ENCODE measurements at regions not wholly inside any gene's neighbourhood (a gene's known extent, or its start where the extent isn't known, plus 50 kb on each side); places are given as distances from the start of the nearest gene placed in this dataset.
"Not testable (repeated sequence)": the region's sequence is repeated elsewhere in the genome, so short reads cannot be mapped to it uniquely, and the experiment has no call there.

DNA sequence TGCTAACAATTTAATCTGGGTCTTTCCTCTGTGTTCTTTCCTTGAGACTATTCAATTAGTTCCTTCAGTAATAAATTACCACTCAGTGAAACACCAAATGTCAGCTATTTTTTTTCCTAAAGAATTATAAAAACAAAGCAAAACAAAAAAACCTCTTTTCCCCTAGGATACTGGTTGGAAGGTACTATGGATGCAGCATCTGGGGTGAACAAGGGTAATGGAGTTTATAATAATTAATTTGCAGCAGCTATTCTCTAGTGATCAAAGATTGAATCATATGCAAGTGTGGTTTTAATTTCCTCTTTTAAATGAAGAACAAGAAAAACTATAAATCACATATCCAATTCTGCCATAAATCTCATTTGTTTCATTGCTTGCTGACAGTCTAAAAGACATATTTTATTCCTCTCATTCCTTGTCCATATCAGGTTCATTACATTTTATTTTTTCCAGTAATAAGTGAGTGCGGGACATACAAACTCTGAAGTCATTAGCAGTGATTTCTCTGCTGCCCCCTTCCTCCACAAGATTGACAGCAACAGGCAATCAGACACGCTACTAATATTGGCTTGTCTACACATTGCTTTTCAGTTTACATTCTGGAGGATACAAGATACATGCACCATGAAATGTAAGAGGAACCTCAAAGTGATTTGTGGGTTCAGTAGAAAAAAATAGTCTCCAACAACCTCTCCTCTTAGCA lies 1093.4 kb upstream of the SLIT2 start:
- Histone ChIP-seq H3K9me3 (ENCODE audit: control insufficient read depth, low read depth, low read length) (peaks cover 11% of the 10 kb centered on the region), H3K4me1 (ENCODE audit: control insufficient read depth, low read depth, low read length) (no peaks in the 10 kb centered on the region), H3K36me3 (ENCODE audit: control insufficient read depth, low read depth, low read length) (no peaks in the 10 kb centered on the region), H3K9ac (ENCODE audit: low read length) (no peak overlapping the region), H3K27ac (ENCODE audit: low read length) (no peak overlapping the region), H3K27me3 (ENCODE audit: control insufficient read depth, insufficient read depth, low read length) (no peaks in the 10 kb centered on the region), H3K4me3 (ENCODE audit: low read length) (no peak overlapping the region)

DNA sequence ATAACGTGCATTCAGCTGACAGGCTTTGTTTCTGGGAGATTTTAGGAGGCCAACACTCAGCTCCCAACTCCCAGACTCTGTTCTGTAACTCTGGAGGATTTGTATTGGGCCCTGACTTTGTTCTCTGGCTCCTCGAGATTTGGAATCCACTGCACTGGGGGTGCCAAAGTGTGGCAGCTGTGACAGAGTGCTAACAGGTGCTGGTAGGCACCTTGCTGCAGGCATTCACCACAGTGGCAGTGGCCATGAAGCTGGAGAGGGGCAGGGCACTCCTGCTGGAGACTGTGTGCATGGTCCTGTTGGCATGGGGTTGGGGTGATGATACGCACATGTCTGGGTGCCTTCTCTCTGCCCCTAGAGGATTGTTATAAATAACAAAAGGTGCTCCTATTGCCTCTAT lies 1094.9 kb upstream of the SLIT2 start:
- no peak overlapping the region for H3K9ac ChIP-seq (ENCODE audit: low read length)
- no peaks in the 10 kb centered on the region for H3K36me3 ChIP-seq (ENCODE audit: control insufficient read depth, low read depth, low read length)
- H3K9me3 ChIP-seq (ENCODE audit: control insufficient read depth, low read depth, low read length) = peaks cover 11% of the 10 kb centered on the region
- H3K4me1 ChIP-seq (ENCODE audit: control insufficient read depth, low read depth, low read length) = no peaks in the 10 kb centered on the region
- H3K27me3 ChIP-seq (ENCODE audit: control insufficient read depth, insufficient read depth, low read length) = no peaks in the 10 kb centered on the region
- no peak overlapping the region for H3K27ac ChIP-seq (ENCODE audit: low read length)
- no peak overlapping the region for H3K4me3 ChIP-seq (ENCODE audit: low read length)

DNA sequence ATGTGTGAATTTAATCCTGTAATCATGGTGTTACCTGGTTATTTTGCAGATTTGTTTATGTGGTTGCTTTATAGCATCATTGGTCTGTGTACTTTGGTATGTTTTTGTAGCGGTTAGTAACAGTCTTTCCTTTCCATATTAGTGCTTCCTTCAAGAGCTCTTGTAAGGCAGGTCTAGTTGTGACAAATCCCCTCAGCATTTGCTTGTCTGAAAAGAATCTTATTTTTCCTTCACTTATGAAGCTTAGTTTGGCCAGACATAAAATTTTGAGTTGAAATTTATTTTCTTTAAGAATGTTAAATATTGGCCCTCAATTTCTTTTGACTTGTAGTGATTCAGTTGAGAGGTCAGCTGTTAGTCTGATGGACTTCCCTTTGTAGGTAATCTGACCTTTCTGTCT lies 1096.1 kb upstream of the SLIT2 start:
- Histone ChIP-seq H3K4me1 (ENCODE audit: control insufficient read depth, low read depth, low read length) (no peaks in the 10 kb centered on the region), H3K9ac (ENCODE audit: low read length) (no peak overlapping the region), H3K36me3 (ENCODE audit: control insufficient read depth, low read depth, low read length) (no peaks in the 10 kb centered on the region), H3K9me3 (ENCODE audit: control insufficient read depth, low read depth, low read length) (peaks cover 11% of the 10 kb centered on the region), H3K4me3 (ENCODE audit: low read length) (no peak overlapping the region), H3K27ac (ENCODE audit: low read length) (no peak overlapping the region), H3K27me3 (ENCODE audit: control insufficient read depth, insufficient read depth, low read length) (no peaks in the 10 kb centered on the region)

DNA sequence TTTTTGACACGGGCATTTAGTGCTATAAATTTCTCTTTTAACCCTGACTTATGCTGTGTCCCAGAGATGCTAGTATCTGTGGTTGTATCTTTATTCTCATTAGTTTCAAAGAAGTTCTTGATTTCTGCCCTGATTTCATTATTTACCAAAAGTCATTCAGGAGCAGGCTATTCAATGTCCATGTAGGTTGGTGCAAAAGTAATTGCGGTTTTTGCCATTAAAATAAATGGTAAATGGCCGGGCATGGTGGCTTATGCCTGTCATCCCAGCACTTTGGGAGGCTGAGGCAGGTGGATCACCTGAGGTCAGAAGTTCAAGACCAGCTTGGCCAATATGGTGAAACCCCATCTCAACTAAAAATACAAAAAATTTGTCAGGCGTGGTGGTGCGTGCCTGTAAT lies 1097.4 kb upstream of the SLIT2 start:
- not testable (repeated sequence) for H3K36me3 ChIP-seq (ENCODE audit: control insufficient read depth, low read depth, low read length); H3K27ac ChIP-seq (ENCODE audit: low read length); H3K4me1 ChIP-seq (ENCODE audit: control insufficient read depth, low read depth, low read length); H3K4me3 ChIP-seq (ENCODE audit: low read length); H3K27me3 ChIP-seq (ENCODE audit: control insufficient read depth, insufficient read depth, low read length); H3K9ac ChIP-seq (ENCODE audit: low read length)
- H3K9me3 ChIP-seq (ENCODE audit: control insufficient read depth, low read depth, low read length) = peaks cover 11% of the 10 kb centered on the region

DNA sequence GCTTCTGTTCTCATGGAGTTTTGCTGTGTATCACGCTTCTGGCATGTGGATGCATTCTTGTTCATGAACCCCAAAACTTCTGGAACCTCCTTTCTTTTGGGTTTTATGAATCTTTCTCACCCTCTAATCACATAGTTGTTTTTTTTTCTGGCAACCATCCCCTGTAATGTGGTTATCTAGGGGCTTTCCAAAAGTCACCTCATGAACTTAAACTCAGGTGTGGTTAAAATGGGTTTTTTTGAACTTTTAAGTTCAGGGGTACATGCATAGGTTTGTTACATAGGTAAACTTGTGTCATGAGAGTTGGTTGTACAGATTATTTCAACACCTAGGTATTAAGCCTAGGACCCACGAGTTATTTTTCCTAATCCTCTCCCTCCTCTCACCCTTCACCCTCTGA lies 1099.4 kb upstream of the SLIT2 start:
- H3K36me3 ChIP-seq (ENCODE audit: control insufficient read depth, low read depth, low read length) = no peaks in the 10 kb centered on the region
- H3K27ac ChIP-seq (ENCODE audit: low read length) = no peak overlapping the region
- peaks cover 11% of the 10 kb centered on the region for H3K9me3 ChIP-seq (ENCODE audit: control insufficient read depth, low read depth, low read length)
- no peaks in the 10 kb centered on the region for H3K4me1 ChIP-seq (ENCODE audit: control insufficient read depth, low read depth, low read length)
- no peak overlapping the region for H3K9ac ChIP-seq (ENCODE audit: low read length)
- no peaks in the 10 kb centered on the region for H3K27me3 ChIP-seq (ENCODE audit: control insufficient read depth, insufficient read depth, low read length)
- no peak overlapping the region for H3K4me3 ChIP-seq (ENCODE audit: low read length)

DNA sequence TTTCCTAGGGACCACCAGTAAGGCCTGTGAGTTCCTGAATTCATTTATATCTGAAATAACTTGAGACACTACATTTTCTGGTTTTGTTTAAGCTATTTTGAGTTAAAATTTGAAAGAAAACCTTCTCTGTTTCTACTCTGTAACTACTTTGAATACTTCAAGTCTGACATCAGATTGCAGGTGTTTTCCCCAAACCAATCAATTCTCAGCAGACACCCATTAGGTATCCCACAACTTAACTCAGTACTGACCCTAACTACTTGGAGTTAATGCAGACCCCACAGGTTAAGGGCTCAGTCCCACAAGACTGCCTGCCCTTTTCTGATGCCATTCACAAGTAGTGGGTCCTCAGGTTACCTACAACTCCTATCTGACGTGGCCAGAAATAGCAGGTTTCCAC lies 1100.0 kb upstream of the SLIT2 start:
- H3K27me3 ChIP-seq (ENCODE audit: control insufficient read depth, insufficient read depth, low read length) = no peaks in the 10 kb centered on the region
- H3K27ac ChIP-seq (ENCODE audit: low read length) = no peak overlapping the region
- no peak overlapping the region for H3K9ac ChIP-seq (ENCODE audit: low read length)
- H3K4me3 ChIP-seq (ENCODE audit: low read length) = no peak overlapping the region
- H3K9me3 ChIP-seq (ENCODE audit: control insufficient read depth, low read depth, low read length) = peaks cover 11% of the 10 kb centered on the region
- H3K4me1 ChIP-seq (ENCODE audit: control insufficient read depth, low read depth, low read length) = no peaks in the 10 kb centered on the region
- H3K36me3 ChIP-seq (ENCODE audit: control insufficient read depth, low read depth, low read length) = no peaks in the 10 kb centered on the region

DNA sequence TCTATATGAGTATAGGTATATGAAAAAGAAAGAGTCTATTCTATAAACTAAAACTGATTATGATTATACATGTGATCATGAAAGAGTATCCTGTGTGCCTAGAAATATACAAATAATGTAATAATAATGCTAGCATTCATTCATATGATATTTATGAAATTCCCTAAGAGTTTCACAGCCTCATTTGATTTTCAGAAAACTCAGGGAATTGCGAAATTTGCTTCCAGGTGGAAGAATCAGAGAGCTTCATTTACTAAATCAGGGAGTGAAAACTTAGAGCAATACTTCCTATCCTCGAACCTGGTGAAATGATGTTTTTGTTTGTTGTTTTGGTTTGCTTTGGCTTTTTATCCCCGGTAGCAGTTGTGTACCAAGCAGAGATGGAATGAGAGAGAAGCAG lies 1105.7 kb upstream of the SLIT2 start:
- H3K4me1 ChIP-seq (ENCODE audit: control insufficient read depth, low read depth, low read length) = no peaks in the 10 kb centered on the region
- H3K9ac ChIP-seq (ENCODE audit: low read length) = no peak overlapping the region
- no peaks in the 10 kb centered on the region for H3K36me3 ChIP-seq (ENCODE audit: control insufficient read depth, low read depth, low read length)
- H3K27ac ChIP-seq (ENCODE audit: low read length) = no peak overlapping the region
- no peaks in the 10 kb centered on the region for H3K27me3 ChIP-seq (ENCODE audit: control insufficient read depth, insufficient read depth, low read length)
- H3K9me3 ChIP-seq (ENCODE audit: control insufficient read depth, low read depth, low read length) = no peaks in the 10 kb centered on the region
- H3K4me3 ChIP-seq (ENCODE audit: low read length) = no peak overlapping the region

DNA sequence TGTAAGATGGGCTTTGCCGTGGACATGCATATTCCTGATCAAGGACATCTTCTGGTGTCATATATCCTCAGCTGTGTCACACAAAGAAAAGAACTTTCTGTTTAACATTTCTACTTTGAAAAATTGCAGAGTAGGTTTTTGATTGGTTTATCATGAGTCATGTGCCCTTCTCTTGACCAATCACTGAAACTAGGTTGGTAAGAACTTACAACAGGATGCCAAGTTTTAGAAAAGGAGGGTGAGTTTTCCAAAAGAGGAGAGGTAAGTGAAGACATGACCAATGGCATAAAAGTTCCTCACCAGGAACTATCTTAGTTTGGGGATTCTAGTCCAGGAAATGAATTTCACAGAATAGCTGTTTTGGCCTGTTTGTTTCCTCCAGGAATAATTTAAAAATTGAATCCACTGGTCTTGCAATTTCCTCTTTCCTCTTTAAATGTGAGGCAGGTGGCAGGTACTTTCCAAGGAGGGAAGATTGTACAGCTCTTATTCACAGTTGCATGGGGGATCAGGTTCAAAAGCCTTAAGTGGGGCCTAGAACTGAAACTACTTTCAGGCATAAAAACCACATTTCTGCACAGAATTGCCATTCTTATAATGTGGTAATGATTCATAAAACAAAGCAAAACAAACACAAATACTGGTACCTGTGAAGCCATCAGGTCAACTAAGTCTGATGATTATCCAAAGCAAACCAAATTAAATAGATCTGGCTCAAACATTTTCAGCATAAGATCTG lies 1114.5 kb upstream of the LCORL start:
- Histone ChIP-seq H3K4me1 (ENCODE audit: control insufficient read depth, low read depth, low read length) (peaks cover 10% of the 10 kb centered on the region), H3K9me3 (ENCODE audit: control insufficient read depth, low read depth, low read length) (no peaks in the 10 kb centered on the region), H3K27ac (ENCODE audit: low read length) (no peak overlapping the region), H3K36me3 (ENCODE audit: control insufficient read depth, low read depth, low read length) (no peaks in the 10 kb centered on the region), H3K27me3 (ENCODE audit: control insufficient read depth, insufficient read depth, low read length) (no peaks in the 10 kb centered on the region), H3K9ac (ENCODE audit: low read length) (no peak overlapping the region), H3K4me3 (ENCODE audit: low read length) (no peak overlapping the region)

DNA sequence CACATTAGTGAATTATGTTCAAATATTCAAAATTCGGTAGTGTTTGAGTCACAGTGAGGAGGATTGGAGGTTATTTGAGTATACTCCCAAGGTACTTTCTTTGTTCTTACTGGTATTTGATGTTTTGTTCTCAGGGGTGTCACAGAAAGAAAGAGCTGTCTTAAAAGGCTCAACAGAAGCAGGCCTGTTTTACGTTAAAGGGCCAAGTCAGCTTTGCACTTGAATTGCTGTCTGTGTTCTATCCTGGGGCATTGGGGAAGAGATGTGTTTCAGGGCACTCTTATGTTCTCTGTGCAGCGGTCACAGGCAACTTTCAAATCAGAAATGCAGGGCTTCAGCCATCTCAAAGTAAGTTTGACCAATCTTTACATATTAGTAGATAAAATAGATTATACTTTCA lies 1113.1 kb upstream of the LCORL start:
- peaks cover 10% of the 10 kb centered on the region for H3K4me1 ChIP-seq (ENCODE audit: control insufficient read depth, low read depth, low read length)
- H3K9me3 ChIP-seq (ENCODE audit: control insufficient read depth, low read depth, low read length) = no peaks in the 10 kb centered on the region
- no peaks in the 10 kb centered on the region for H3K27me3 ChIP-seq (ENCODE audit: control insufficient read depth, insufficient read depth, low read length)
- no peak overlapping the region for H3K9ac ChIP-seq (ENCODE audit: low read length)
- H3K4me3 ChIP-seq (ENCODE audit: low read length) = no peak overlapping the region
- no peak overlapping the region for H3K27ac ChIP-seq (ENCODE audit: low read length)
- H3K36me3 ChIP-seq (ENCODE audit: control insufficient read depth, low read depth, low read length) = no peaks in the 10 kb centered on the region

DNA sequence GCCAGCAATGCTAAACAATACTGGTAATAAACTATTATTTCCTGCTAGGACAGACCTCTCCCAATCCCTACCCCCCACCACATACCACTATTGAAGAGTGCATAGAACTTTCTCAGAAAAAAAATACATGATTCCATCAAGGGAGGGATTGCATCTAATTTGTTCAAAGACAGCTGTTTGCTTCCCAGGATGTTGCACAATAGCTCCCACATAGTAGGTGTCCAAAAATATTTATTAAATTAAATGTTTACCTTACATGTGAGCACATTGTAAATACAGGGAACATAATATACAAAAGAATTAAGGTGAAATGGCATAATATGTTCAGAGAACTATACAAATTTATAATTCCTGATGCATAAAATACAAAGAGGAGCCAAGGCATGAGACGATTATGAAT lies 1111.8 kb upstream of the LCORL start:
- Histone ChIP-seq H3K4me3 (ENCODE audit: low read length) (no peak overlapping the region), H3K9ac (ENCODE audit: low read length) (no peak overlapping the region), H3K27ac (ENCODE audit: low read length) (no peak overlapping the region), H3K9me3 (ENCODE audit: control insufficient read depth, low read depth, low read length) (no peaks in the 10 kb centered on the region), H3K4me1 (ENCODE audit: control insufficient read depth, low read depth, low read length) (peaks cover 10% of the 10 kb centered on the region), H3K36me3 (ENCODE audit: control insufficient read depth, low read depth, low read length) (no peaks in the 10 kb centered on the region), H3K27me3 (ENCODE audit: control insufficient read depth, insufficient read depth, low read length) (no peaks in the 10 kb centered on the region)

DNA sequence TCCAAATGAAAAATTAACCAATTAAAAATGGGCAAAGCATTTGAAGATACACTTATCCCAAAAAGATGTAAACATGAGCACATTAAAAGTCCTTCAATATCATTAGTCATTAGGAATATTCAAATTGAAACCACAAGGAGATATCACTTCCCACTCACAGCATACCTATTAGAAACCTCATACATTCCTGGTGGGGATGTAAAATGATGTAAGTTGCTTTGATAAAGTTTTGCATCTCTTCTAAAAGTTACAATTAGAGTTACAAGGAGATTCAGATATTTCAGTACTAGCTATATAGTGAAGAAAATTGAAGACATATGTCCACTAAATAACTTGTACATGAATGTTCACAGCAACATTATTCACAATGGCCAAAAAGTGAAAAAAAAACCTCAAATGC lies 1109.3 kb upstream of the LCORL start:
- Histone ChIP-seq H3K27ac (ENCODE audit: low read length) (no peak overlapping the region), H3K9ac (ENCODE audit: low read length) (no peak overlapping the region), H3K36me3 (ENCODE audit: control insufficient read depth, low read depth, low read length) (no peaks in the 10 kb centered on the region), H3K9me3 (ENCODE audit: control insufficient read depth, low read depth, low read length) (no peaks in the 10 kb centered on the region), H3K4me3 (ENCODE audit: low read length) (no peak overlapping the region), H3K27me3 (ENCODE audit: control insufficient read depth, insufficient read depth, low read length) (no peaks in the 10 kb centered on the region), H3K4me1 (ENCODE audit: control insufficient read depth, low read depth, low read length) (peaks cover 10% of the 10 kb centered on the region)

DNA sequence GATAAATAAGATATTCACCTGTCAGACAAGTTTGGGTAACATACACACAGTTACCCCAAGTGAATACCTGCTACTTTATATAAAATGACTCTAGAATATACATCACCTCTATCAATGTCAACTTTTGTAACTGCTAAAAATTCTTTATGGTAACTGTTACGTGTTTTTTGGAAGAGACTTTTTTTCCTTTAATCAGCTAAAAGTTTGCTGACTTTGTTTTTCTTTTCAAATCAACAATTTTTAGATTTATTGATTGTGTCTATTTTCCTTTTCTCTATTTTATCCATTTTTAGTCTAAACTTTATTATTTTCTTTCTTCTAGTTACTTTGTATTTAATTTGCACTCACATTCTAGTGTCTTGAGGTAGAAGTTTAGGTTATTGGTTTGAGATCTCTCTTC lies 1106.6 kb upstream of the LCORL start:
- no peaks in the 10 kb centered on the region for H3K9me3 ChIP-seq (ENCODE audit: control insufficient read depth, low read depth, low read length)

More for the DNA sequence above, 1106.6 kb upstream of the LCORL start:
- H3K4me1 ChIP-seq (ENCODE audit: control insufficient read depth, low read depth, low read length) = peaks cover 6% of the 10 kb centered on the region
- H3K27me3 ChIP-seq (ENCODE audit: control insufficient read depth, insufficient read depth, low read length) = no peaks in the 10 kb centered on the region
- H3K27ac ChIP-seq (ENCODE audit: low read length) = no peak overlapping the region
- H3K4me3 ChIP-seq (ENCODE audit: low read length) = no peak overlapping the region
- no peak overlapping the region for H3K9ac ChIP-seq (ENCODE audit: low read length)
- H3K36me3 ChIP-seq (ENCODE audit: control insufficient read depth, low read depth, low read length) = no peaks in the 10 kb centered on the region

Measured in iPS-18a (cell line).